ENCODE measurements at regions not wholly inside any gene's neighbourhood (a gene's known extent, or its start where the extent isn't known, plus 50 kb on each side); places are given as distances from the start of the nearest gene placed in this dataset.

DNA sequence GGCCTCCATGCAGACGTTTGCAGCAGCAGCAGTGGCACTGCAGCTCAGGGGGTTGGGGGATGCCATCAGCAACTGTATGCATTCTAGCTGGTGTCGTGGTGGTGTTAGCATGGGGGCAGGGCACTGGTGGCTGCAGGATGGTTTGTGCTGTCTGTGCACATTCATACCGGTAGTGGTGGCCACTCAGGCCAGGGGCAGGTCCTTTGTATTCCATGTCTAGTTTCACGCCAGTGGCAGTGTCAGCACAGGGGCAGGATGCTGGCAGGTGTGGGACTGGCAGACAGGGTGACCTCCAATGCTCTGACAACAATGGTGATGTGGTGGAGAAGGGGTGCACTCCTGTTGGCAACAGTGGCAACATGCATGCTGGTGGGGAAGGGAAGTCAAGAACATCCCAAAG, 194.2 kb upstream of the LRRC7 start:
- TF ChIP-seq, protein P1, sequence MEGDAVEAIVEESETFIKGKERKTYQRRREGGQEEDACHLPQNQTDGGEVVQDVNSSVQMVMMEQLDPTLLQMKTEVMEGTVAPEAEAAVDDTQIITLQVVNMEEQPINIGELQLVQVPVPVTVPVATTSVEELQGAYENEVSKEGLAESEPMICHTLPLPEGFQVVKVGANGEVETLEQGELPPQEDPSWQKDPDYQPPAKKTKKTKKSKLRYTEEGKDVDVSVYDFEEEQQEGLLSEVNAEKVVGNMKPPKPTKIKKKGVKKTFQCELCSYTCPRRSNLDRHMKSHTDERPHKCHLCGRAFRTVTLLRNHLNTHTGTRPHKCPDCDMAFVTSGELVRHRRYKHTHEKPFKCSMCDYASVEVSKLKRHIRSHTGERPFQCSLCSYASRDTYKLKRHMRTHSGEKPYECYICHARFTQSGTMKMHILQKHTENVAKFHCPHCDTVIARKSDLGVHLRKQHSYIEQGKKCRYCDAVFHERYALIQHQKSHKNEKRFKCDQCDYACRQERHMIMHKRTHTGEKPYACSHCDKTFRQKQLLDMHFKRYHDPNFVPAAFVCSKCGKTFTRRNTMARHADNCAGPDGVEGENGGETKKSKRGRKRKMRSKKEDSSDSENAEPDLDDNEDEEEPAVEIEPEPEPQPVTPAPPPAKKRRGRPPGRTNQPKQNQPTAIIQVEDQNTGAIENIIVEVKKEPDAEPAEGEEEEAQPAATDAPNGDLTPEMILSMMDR (IDR thresholded peaks at IDR 0.05): no peak
- H3K36me3 ChIP-seq (ENCODE audit: low read depth): no peaks in the 10 kb centered on the region
- H3K4me3 ChIP-seq: no peak overlapping the region
- H3K9me3 ChIP-seq: no peaks in the 10 kb centered on the region
- intact Hi-C loops (cut with DNase I, micrococcal nuclease): no loop called here
- no peaks in the 10 kb centered on the region for H3K4me1 ChIP-seq (ENCODE audit: low read depth)
- DNase-seq (no peak), ATAC-seq (no peak)

DNA sequence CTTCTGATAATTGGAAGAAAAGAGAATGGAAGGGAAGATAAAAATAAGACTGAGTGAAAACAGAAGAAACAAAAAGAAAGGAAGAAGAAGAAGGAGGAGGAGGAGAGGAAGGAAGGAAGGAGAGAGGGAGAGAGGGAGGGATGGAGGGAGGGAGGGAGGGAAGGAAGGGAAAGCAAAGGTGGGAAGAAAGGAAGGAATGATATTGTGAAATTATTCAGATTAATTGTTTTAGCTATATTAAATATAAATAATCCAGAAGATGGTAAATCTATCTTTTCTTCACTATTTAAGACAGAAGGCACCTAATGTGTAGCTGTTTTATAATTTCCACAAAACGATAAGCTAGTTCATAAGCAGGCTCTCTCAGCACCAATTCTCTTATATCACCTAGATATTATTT, 191.3 kb upstream of the LRRC7 start:
- intact Hi-C loops (cut with DNase I, micrococcal nuclease): no loop called here
- ATAC-seq: no peak
- Histone ChIP-seq H3K4me3 (no peak overlapping the region), H3K36me3 (ENCODE audit: low read depth) (no peaks in the 10 kb centered on the region), H3K4me1 (ENCODE audit: low read depth) (no peaks in the 10 kb centered on the region), H3K9me3 (no peaks in the 10 kb centered on the region)
- DNase-seq: no peak
- TF ChIP-seq, protein P1 (IDR thresholded peaks at IDR 0.05): no peak

DNA sequence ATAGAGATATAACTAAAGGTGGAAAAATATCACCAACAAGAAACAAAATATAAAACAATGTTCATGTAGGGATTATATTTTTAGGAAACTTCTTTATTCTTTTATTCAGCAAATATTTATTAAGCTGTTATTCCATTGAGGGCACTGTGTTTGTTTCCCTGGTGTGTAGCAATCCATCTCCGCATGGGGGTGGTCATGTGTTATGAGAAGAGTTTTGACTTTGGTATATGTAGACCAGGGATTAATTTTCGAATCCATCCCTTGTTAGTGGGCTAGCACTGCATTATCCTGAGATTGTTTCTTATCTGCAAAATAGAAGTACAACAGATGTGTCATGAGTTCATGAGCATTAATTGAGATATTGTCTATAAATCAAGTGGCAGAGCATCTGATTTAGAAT, 190.2 kb upstream of the LRRC7 start:
- no peaks in the 10 kb centered on the region for H3K36me3 ChIP-seq (ENCODE audit: low read depth)
- intact Hi-C loops (cut with DNase I, micrococcal nuclease): no loop called here
- no peaks in the 10 kb centered on the region for H3K4me1 ChIP-seq (ENCODE audit: low read depth)
- no peak for ATAC-seq
- TF ChIP-seq, protein P1 (IDR thresholded peaks at IDR 0.05): no peak
- H3K4me3 ChIP-seq: no peak overlapping the region
- no peak for DNase-seq
- H3K9me3 ChIP-seq: no peaks in the 10 kb centered on the region

DNA sequence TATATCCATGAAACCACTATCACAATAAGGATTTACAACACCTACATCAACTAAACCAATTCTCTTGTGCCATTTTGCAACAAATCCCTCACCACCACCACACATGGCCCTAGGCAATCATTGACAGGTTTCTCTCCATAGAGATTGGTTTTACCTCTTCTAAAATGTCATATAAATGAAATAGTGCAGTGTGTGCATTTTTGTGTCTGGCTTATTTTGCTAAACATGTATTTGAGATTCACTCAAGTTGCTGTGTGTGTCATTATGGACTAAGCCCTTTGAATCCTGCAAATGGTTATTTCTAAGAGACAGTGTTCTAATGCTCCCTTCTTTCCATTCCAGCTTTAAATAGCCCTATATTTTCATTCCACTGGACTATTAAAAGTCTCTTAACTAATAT, 179.7 kb upstream of the LRRC7 start:
- no peak for ATAC-seq
- H3K4me3 ChIP-seq: no peak overlapping the region
- TF ChIP-seq, protein P1 (IDR thresholded peaks at IDR 0.05): no peak
- H3K9me3 ChIP-seq: no peaks in the 10 kb centered on the region
- H3K4me1 ChIP-seq (ENCODE audit: low read depth): no peaks in the 10 kb centered on the region
- H3K36me3 ChIP-seq (ENCODE audit: low read depth): no peaks in the 10 kb centered on the region
- no peak for DNase-seq
- intact Hi-C loops (cut with DNase I, micrococcal nuclease): no loop called here

DNA sequence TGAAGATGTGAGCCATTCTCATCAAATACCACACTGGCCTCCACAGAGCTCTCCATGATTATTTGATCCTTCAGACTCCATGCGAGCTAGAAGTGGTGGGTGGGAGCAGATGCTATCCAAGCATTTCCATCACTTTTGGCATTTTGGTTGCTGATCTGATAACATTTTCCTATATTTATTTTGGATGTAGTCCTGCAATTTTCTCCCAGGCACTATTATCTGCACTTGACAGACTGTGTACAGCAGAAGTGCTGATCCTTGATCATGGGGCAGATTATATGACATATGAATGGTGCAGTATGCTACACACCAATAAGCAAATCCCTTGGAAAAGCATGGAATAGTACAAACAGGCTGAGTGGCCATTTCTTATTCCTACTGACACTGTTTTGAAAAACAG, 167.6 kb upstream of the LRRC7 start:
- TF ChIP-seq, protein P1 (IDR thresholded peaks at IDR 0.05): no peak
- H3K4me3 ChIP-seq: no peak overlapping the region

DNA sequence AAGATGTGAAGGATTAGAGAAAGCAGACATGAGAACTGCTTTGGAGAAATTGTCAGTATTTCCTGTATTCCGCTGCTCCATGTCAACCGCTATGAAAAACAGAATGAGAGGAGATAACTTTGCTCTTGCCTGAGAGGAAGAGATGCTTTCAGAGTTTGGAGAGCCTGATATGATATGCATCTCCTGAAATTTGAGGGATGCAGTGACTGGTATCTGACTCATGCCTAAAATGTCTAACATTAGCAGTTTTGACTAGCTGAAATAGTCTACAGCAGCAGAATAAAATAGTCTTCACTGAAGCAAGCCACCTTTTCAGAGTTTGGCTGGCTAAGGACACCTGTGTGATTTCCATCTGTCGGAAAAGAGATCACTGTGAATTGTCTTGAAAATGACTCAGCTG, 165.8 kb upstream of the LRRC7 start:
- ATAC-seq (no peak), DNase-seq (no peak)
- H3K4me1 ChIP-seq (ENCODE audit: low read depth): no peaks in the 10 kb centered on the region
- H3K36me3 ChIP-seq (ENCODE audit: low read depth): no peaks in the 10 kb centered on the region
- H3K9me3 ChIP-seq: no peaks in the 10 kb centered on the region
- TF ChIP-seq, protein P1 (IDR thresholded peaks at IDR 0.05): no peak
- no peak overlapping the region for H3K4me3 ChIP-seq
- intact Hi-C loops (cut with DNase I, micrococcal nuclease): no loop called here

More for the DNA sequence above, 167.6 kb upstream of the LRRC7 start:
- Histone ChIP-seq H3K36me3 (ENCODE audit: low read depth) (no peaks in the 10 kb centered on the region), H3K9me3 (no peaks in the 10 kb centered on the region), H3K4me1 (ENCODE audit: low read depth) (no peaks in the 10 kb centered on the region)
- DNase-seq (no peak), ATAC-seq (no peak)
- intact Hi-C loops (cut with DNase I, micrococcal nuclease): no loop called here

All from mucosa of descending colon (tissue), 3 donors.